Tibial artery (tissue), 4 donors: ENCODE measurements at regions not wholly inside any gene's neighbourhood (a gene's known extent, or its start where the extent isn't known, plus 50 kb on each side); places are given as distances from the start of the nearest gene placed in this dataset.

Source experiments
- DNase-seq, 2 donors: peaks; one replicate each; pipeline ENCODE4 v3.0.0-alpha.2; 2019
- H3K27ac ChIP-seq, 2 donors: fragments of 200-600 bp; sonication (generic) in 1 of 2; 1 replicate in 1 of 2; 2 replicates in 1 of 2; pipeline ENCODE4 v1.5.1; 2018 to 2019; ENCODE audit warnings: mild to moderate bottlenecking in 1 of 2
- H3K27me3 ChIP-seq, 2 donors: fragments of 200-600 bp; sonication (generic) in 1 of 2; one replicate each; pipeline versions ENCODE4 v1.5.1 to v1.6.0; 2016 to 2019
- H3K36me3 ChIP-seq, 3 donors: fragments of 200-600 bp; sonication (generic) in 2 of 3; one replicate each; pipeline ENCODE4 v1.5.1; 2016 to 2019; ENCODE audit warnings: mild to moderate bottlenecking in 2 of 3
- H3K4me1 ChIP-seq, 4 donors: fragments of 200-600 bp; sonication (generic) in 2 of 4; 1 replicate in 3 of 4; 2 replicates in 1 of 4; pipeline ENCODE4 v1.5.1; 2016 to 2019
- H3K4me3 ChIP-seq, 2 donors: fragments of 200-600 bp; sonication (generic) in 1 of 2; 1 replicate in 1 of 2; 2 replicates in 1 of 2; pipeline ENCODE4 v1.5.1; 2018 to 2019; ENCODE audit warnings: mild to moderate bottlenecking in 2 of 2
- H3K9me3 ChIP-seq, 3 donors: fragments of 200-600 bp; sonication (generic) in 1 of 3; one replicate each; pipeline ENCODE4 v1.5.1; 2016 to 2019
- CTCF ChIP-seq, 2 experiments: fragments of 200-600 bp in 1 of 2; fragments of 450-650 bp in 1 of 2; IDR thresholded peaks; one replicate each; pipeline ENCODE4 v1.5.1; 2017 to 2019; ENCODE audit warnings: antibody characterized with exemption in 2 of 2, mild to moderate bottlenecking in 1 of 2, moderate library complexity in 1 of 2
- intact Hi-C: fragments of 100-400 bp; cut with DNase I; formaldehyde crosslinking; loops from one replicate; pipeline ENCODE4 v1.15.0; 2023; ENCODE audit warnings: low total_unique reads

DNA sequence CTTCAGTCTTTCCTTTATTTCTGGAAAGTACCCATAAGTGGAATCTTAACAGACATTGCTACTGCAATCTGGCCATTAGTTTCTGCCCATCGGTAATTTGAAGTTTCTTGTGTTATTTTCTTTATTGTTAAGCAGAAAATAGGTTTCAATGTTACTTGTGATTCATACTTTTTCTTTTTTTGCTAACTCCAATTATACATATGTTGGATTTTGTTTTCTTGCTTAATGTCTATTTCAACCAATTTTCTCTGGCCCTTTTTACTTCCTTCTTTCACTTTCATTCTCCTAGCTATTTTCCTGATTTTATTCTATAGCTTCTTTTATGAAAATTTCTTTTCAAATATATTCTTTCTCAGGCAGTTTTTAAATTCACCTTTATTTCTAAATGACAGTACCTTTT, 457.4 kb downstream of the TCERG1L start:
- no peaks in the 10 kb centered on the region for H3K27me3 ChIP-seq
- peaks cover 0 to 19% (median 4%) of the 10 kb centered on the region in 3 donors for H3K9me3 ChIP-seq
- H3K27ac ChIP-seq: no peak overlapping the region
- H3K36me3 ChIP-seq: no peaks in the 10 kb centered on the region
- H3K4me1 ChIP-seq: no peaks in the 10 kb centered on the region
- intact Hi-C loops: no loop called here
- H3K4me3 ChIP-seq: no peak overlapping the region
- no peak for TF ChIP-seq CTCF (IDR thresholded peaks at IDR 0.05)
- no peak for DNase-seq

DNA sequence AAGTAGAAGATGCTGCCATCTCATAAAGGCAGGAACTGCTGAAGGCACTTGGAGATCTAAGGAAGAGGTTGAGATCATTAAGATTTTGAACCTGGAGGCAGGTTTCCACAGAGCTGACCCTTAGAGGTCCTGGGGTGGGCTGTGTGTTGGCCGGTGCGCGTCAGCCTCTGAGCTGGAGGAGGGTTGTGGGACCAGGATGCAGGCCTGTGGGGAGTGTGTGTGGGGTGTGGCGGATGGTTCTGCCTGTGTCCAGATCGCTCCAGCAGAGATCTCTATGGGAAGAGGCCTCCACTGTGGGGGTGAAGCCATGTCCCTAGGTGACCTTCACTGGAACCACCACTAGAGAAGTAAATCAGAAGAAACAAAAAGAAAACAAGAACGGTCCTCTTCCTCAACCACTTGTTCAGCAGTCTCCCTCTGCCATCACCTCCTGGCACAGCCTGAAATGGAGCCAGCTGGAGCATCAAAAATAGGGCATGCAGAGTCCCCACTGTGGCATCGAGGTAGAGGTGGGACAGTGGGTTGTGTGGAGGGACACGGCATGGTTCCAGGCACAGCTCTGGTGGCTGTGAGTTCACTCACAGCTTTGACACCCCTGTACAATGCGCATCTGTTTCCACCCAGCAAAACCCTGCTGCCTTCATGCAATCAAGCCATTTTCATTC, 453.8 kb downstream of the TCERG1L start:
- Histone ChIP-seq H3K9me3 (peaks cover 0 to 19% (median 4%) of the 10 kb centered on the region in 3 donors), H3K27me3 (no peaks in the 10 kb centered on the region), H3K27ac (no peak overlapping the region), H3K4me1 (no peaks in the 10 kb centered on the region), H3K4me3 (no peak overlapping the region), H3K36me3 (no peaks in the 10 kb centered on the region)
- DNase-seq: no peak
- intact Hi-C loops: no loop called here
- no peak for TF ChIP-seq CTCF (IDR thresholded peaks at IDR 0.05)

- TF ChIP-seq CTCF (IDR thresholded peaks at IDR 0.05): no peak
- no peak overlapping the region for H3K27ac ChIP-seq
- no peaks in the 10 kb centered on the region for H3K36me3 ChIP-seq
- H3K4me3 ChIP-seq: no peak overlapping the region
- no peak for DNase-seq
- intact Hi-C loops: no loop called here
- H3K27me3 ChIP-seq: no peaks in the 10 kb centered on the region
- no peaks in the 10 kb centered on the region for H3K4me1 ChIP-seq
- H3K9me3 ChIP-seq: peaks cover 0 to 18% (median 4%) of the 10 kb centered on the region in 3 donors
Measured at GRCh38 chr10:130858626-130859025, 452.9 kb downstream of the TCERG1L start.

DNA sequence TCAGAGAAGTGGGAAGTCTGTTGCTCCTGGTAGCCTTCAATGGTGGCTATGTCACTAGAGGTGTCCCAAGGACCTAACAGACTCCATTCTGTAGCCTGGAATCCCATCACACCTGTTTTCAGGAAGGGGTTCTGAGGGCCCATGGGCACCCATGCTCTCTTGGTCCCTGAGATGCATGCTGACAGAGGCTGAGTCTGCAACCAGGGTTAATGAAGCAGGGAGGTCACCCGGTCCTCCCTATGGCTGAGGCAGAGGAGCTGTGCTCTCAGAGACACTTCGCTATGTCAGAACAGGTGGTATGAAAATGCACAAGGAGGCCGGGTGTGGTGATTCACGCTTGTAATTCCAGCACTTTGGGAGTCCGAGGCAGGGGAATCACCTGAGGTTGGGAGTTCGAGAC, 452.1 kb downstream of the TCERG1L start:
- Histone ChIP-seq H3K27ac (no peak overlapping the region), H3K4me1 (no peaks in the 10 kb centered on the region), H3K27me3 (no peaks in the 10 kb centered on the region), H3K4me3 (no peak overlapping the region), H3K36me3 (no peaks in the 10 kb centered on the region), H3K9me3 (peaks cover 0 to 11% (median 4%) of the 10 kb centered on the region in 3 donors)
- no peak for TF ChIP-seq CTCF (IDR thresholded peaks at IDR 0.05)
- no peak for DNase-seq
- intact Hi-C loops: no loop called here

DNA sequence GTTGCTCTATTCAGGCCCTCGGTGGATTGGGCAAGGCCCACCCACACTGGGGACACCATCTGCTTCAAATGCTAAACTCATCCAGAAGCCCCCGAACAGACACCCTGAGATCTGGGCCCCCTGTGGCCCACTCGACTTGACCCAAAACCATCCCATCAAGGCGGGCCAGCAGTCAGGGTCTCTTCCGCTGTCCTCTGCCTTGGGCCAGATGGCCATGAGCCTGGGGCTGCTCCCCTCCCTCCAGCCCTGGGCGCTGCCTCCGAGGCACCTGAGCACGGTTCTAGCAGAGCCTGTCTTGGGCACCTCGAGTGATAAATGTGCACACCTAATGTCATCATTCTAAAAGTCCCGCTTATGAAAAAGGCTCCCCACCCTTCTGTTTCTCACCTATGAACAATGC, 449.4 kb downstream of the TCERG1L start:
- no peak for TF ChIP-seq CTCF (IDR thresholded peaks at IDR 0.05)
- no peak overlapping the region for H3K27ac ChIP-seq
- H3K9me3 ChIP-seq: no peaks in the 10 kb centered on the region
- H3K27me3 ChIP-seq: no peaks in the 10 kb centered on the region
- H3K4me3 ChIP-seq: no peak overlapping the region
- H3K36me3 ChIP-seq: no peaks in the 10 kb centered on the region
- DNase-seq: no peak
- H3K4me1 ChIP-seq: no peaks in the 10 kb centered on the region
- intact Hi-C loops: no loop called here

DNA sequence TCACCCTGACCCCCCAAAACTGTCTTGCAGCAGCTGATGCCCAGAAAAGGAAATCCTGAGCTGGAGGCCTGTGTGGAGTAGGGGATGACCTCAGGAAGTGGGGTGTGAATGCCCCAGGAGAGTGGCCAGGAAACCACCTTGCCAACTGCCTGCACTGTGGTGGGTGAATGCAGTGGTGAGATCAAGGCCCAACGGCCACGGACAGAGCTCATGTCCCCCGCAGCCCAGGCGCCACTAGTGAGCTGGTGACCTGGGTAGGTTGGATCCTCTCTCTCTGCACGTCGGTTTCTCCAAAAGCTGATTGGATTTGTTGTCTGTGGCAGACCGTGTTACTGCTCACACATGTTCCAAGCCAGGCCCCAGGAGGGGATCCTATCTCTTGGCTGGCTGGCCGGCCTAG, 448.9 kb downstream of the TCERG1L start:
- Histone ChIP-seq H3K4me1 (no peaks in the 10 kb centered on the region), H3K27ac (no peak overlapping the region), H3K4me3 (no peak overlapping the region), H3K36me3 (no peaks in the 10 kb centered on the region), H3K27me3 (peaks cover 0 to 2% of the 10 kb centered on the region in 2 donors), H3K9me3 (no peaks in the 10 kb centered on the region)
- intact Hi-C loops: no loop called here
- TF ChIP-seq CTCF (IDR thresholded peaks at IDR 0.05): no peak
- no peak for DNase-seq
